ENCODE measurements at regions not wholly inside any gene's neighbourhood (a gene's known extent, or its start where the extent isn't known, plus 50 kb on each side); places are given as distances from the start of the nearest gene placed in this dataset.

DNA sequence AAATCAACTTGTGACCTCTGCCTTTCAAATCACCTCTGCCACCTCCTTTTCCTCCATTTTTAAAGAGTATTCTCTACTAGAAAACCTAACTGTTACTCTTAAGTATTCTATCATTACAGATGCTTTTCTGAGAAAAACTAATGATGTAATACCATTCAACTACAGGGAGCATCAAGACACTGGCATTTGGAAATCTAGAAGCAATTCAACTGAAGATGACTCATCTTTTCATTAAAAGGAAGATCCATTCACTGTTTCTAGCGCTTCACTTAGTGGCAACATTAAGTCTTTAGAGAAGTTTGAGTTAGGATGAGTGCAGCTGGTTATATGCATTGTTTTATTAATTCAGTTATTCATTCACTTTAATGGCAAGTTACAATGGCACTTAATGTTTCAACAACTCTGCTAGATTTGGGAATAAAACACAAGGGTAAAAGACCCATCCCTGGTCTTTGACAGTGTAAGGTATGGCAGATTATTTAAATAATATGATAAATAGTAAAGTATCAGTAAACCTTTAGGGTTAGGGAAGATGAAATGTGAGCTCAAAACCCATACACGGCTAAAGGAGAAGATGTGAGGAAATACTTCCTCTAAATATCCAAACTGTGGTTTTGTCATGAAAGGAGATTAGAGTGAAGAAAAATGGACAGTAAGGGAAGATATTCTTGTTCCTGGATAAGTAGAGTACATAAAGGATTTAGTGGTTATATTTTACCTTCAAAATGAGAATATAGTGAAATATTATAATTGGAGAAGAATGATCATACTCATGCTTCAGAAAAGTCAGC, 61.7 kb downstream of the KCNJ2 start:
- H3K4me3 ChIP-seq, result no peak overlapping the region
- H3K4me1 ChIP-seq, result no peaks in the 10 kb centered on the region
- no peaks in the 10 kb centered on the region for H3K36me3 ChIP-seq
- TF ChIP-seq, protein P1, sequence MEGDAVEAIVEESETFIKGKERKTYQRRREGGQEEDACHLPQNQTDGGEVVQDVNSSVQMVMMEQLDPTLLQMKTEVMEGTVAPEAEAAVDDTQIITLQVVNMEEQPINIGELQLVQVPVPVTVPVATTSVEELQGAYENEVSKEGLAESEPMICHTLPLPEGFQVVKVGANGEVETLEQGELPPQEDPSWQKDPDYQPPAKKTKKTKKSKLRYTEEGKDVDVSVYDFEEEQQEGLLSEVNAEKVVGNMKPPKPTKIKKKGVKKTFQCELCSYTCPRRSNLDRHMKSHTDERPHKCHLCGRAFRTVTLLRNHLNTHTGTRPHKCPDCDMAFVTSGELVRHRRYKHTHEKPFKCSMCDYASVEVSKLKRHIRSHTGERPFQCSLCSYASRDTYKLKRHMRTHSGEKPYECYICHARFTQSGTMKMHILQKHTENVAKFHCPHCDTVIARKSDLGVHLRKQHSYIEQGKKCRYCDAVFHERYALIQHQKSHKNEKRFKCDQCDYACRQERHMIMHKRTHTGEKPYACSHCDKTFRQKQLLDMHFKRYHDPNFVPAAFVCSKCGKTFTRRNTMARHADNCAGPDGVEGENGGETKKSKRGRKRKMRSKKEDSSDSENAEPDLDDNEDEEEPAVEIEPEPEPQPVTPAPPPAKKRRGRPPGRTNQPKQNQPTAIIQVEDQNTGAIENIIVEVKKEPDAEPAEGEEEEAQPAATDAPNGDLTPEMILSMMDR (IDR thresholded peaks at IDR 0.05; ENCODE audit: borderline replicate concordance), result no peak
- H3K27ac ChIP-seq (replicated peaks), result no peak overlapping the region
- no peaks in the 10 kb centered on the region for H3K9me3 ChIP-seq (replicated peaks)
- intact Hi-C loops (cut with micrococcal nuclease), result no loop called here
- H3K27me3 ChIP-seq (ENCODE audit: low read depth), result no peaks in the 10 kb centered on the region
- no peak for DNase-seq

GRCh38 chr17:70232466-70232865, 63.1 kb downstream of the KCNJ2 start:
- Histone ChIP-seq H3K27ac (replicated peaks) (no peak overlapping the region), H3K9me3 (replicated peaks) (no peaks in the 10 kb centered on the region), H3K4me3 (no peak overlapping the region), H3K27me3 (ENCODE audit: low read depth) (no peaks in the 10 kb centered on the region), H3K36me3 (no peaks in the 10 kb centered on the region), H3K4me1 (no peaks in the 10 kb centered on the region)
- TF ChIP-seq, protein P1 (IDR thresholded peaks at IDR 0.05; ENCODE audit: borderline replicate concordance), result no peak
- no peak for DNase-seq
- intact Hi-C loops (cut with micrococcal nuclease), result no loop called here

GRCh38 chr17:70235252-70235651, 65.9 kb downstream of the KCNJ2 start:
- TF ChIP-seq, protein P1 (IDR thresholded peaks at IDR 0.05; ENCODE audit: borderline replicate concordance), result no peak
- intact Hi-C loops (cut with micrococcal nuclease), result no loop called here
- Histone ChIP-seq H3K4me1 (no peaks in the 10 kb centered on the region), H3K27ac (replicated peaks) (no peak overlapping the region), H3K36me3 (no peaks in the 10 kb centered on the region), H3K4me3 (no peak overlapping the region), H3K27me3 (ENCODE audit: low read depth) (no peaks in the 10 kb centered on the region), H3K9me3 (replicated peaks) (no peaks in the 10 kb centered on the region)
- DNase-seq, result no peak

GRCh38 chr17:70238228-70238627, 68.9 kb downstream of the KCNJ2 start:
- TF ChIP-seq, protein P1 (IDR thresholded peaks at IDR 0.05; ENCODE audit: borderline replicate concordance), result no peak
- Histone ChIP-seq H3K9me3 (replicated peaks) (no peaks in the 10 kb centered on the region), H3K27ac (replicated peaks) (no peak overlapping the region), H3K36me3 (no peaks in the 10 kb centered on the region), H3K4me1 (no peaks in the 10 kb centered on the region), H3K27me3 (ENCODE audit: low read depth) (no peaks in the 10 kb centered on the region), H3K4me3 (no peak overlapping the region)
- DNase-seq, result no peak
- intact Hi-C loops (cut with micrococcal nuclease), result no loop called here

GRCh38 chr17:70238646-70239045, 69.3 kb downstream of the KCNJ2 start:
- no peaks in the 10 kb centered on the region for H3K27me3 ChIP-seq (ENCODE audit: low read depth)
- no peaks in the 10 kb centered on the region for H3K36me3 ChIP-seq
- no peaks in the 10 kb centered on the region for H3K4me1 ChIP-seq
- no peaks in the 10 kb centered on the region for H3K9me3 ChIP-seq (replicated peaks)
- no peak overlapping the region for H3K27ac ChIP-seq (replicated peaks)
- TF ChIP-seq, protein P1 (IDR thresholded peaks at IDR 0.05; ENCODE audit: borderline replicate concordance), result no peak
- DNase-seq, result no peak
- intact Hi-C loops (cut with micrococcal nuclease), result no loop called here
- H3K4me3 ChIP-seq, result no peak overlapping the region
